ENCODE measurements at regions not wholly inside any gene's neighbourhood (a gene's known extent, or its start where the extent isn't known, plus 50 kb on each side); places are given as distances from the start of the nearest gene placed in this dataset.

- no peaks in the 10 kb centered on the region for H3K23me2 ChIP-seq (ENCODE audit: low read depth, low read length)
- TF ChIP-seq SUZ12 (IDR thresholded peaks at IDR 0.05; ENCODE audit: low read length), result no peak
- TF ChIP-seq BCL11A (IDR thresholded peaks at IDR 0.05; ENCODE audit: low read depth in 2 of 2, low read length in 2 of 2), result no peak
- no peak for TF ChIP-seq NANOG (IDR thresholded peaks at IDR 0.05; ENCODE audit: insufficient read depth, low read depth, low read length, poor library complexity, severe bottlenecking)
- no peak for TF ChIP-seq JUN (IDR thresholded peaks at IDR 0.05; ENCODE audit: low read depth, low read length)
- no peak for TF ChIP-seq RFX5 (IDR thresholded peaks at IDR 0.05; ENCODE audit: borderline replicate concordance, low read depth, low read length)
- TF ChIP-seq SIRT6 (IDR thresholded peaks at IDR 0.05; ENCODE audit: low read length), result no peak
- no peak for TF ChIP-seq MAFK (IDR thresholded peaks at IDR 0.05; ENCODE audit: low read depth, low read length)
- no peak for TF ChIP-seq TAF7 (optimal IDR thresholded peaks at IDR 0.05; ENCODE audit: borderline replicate concordance, low read depth, low read length)
- no peak for TF ChIP-seq MAX (IDR thresholded peaks at IDR 0.05)
- TF ChIP-seq BACH1 (IDR thresholded peaks at IDR 0.05; ENCODE audit: low read length), result no peak
- TF ChIP-seq KDM1A (IDR thresholded peaks at IDR 0.05; ENCODE audit: borderline replicate concordance, low read length), result no peak
- no peak for TF ChIP-seq SP2 (IDR thresholded peaks at IDR 0.05; ENCODE audit: low read length)
- TF ChIP-seq TEAD4 (IDR thresholded peaks at IDR 0.05; ENCODE audit: low read depth, low read length), result no peak
- TF ChIP-seq CTBP2 (IDR thresholded peaks at IDR 0.05; ENCODE audit: borderline replicate concordance, insufficient read depth, insufficient read length, low read length), result no peak
- no peak for TF ChIP-seq TCF12 (IDR thresholded peaks at IDR 0.05; ENCODE audit: low read depth, low read length)
- TF ChIP-seq NRF1 (IDR thresholded peaks at IDR 0.05; ENCODE audit: low read depth, low read length), result no peak
These were observed 118.0 kb upstream of the FSTL4 start for GRCh38 chr5:133730346-133730745.

More at GRCh38 chr5:133730346-133730745, 118.0 kb upstream of the FSTL4 start:
- POLR2A ChIA-PET (ENCODE audit: partially characterized antibody), result no interaction called here
- Histone ChIP-seq H3K79me2 (ENCODE audit: control insufficient read depth in 1 of 2, insufficient read depth in 2 of 2, low read length in 2 of 2) (no peaks in the 10 kb centered on the region), H2BK120ac (replicated peaks; ENCODE audit: low read depth, low read length) (no peak overlapping the region), H3K4me3 (ENCODE audit: extremely low read depth in 1 of 4, insufficient read depth in 2 of 4, low read depth in 3 of 4, low read length in 4 of 4) (no peak overlapping the region), H2AK5ac (ENCODE audit: low read depth, low read length) (no peak overlapping the region), H3K4me1 (replicated peaks in 1 of 4; ENCODE audit: control insufficient read depth in 3 of 4, insufficient read depth in 4 of 4, low read length in 3 of 4) (no peaks in the 10 kb centered on the region), H4K8ac (ENCODE audit: extremely low read depth, insufficient read depth, low read length) (no peak overlapping the region), H3K36me3 (ENCODE audit: control insufficient read depth in 2 of 4, insufficient read depth in 4 of 4, low read length in 3 of 4) (no peaks in the 10 kb centered on the region), H2AFZ (ENCODE audit: low read length) (no peak overlapping the region), H2BK15ac (ENCODE audit: low read length) (no peak overlapping the region), H3K79me1 (ENCODE audit: low read depth, low read length) (no peaks in the 10 kb centered on the region), H2BK12ac (ENCODE audit: low read depth, low read length) (no peak overlapping the region), H3K4ac (replicated peaks; ENCODE audit: insufficient read length, low read depth, low read length) (no peak overlapping the region), H4K5ac (ENCODE audit: insufficient read length, low read depth, low read length) (no peak overlapping the region), H2BK5ac (ENCODE audit: low read depth, low read length) (no peak overlapping the region), H4K91ac (replicated peaks; ENCODE audit: insufficient read length, low read length) (no peak overlapping the region), H4K20me1 (replicated peaks in 1 of 2; ENCODE audit: control insufficient read depth in 1 of 2, insufficient read depth in 2 of 2, low read length in 2 of 2) (no peaks in the 10 kb centered on the region), H3K23ac (ENCODE audit: insufficient read length) (no peak overlapping the region), H2BK20ac (ENCODE audit: low read length) (no peak overlapping the region), H3K9me3 (ENCODE audit: insufficient read depth in 2 of 2, low read depth in 1 of 2, low read length in 1 of 2) (peaks cover 0 to 8% of the 10 kb centered on the region in 2 experiments; a peak in 1 of 4 replicates), H3K18ac (ENCODE audit: extremely low read depth, low read length) (no peak overlapping the region), H3K9ac (replicated peaks in 1 of 4; ENCODE audit: extremely low read depth in 1 of 4, low read depth in 3 of 4, low read length in 3 of 4) (no peak overlapping the region), H3K27ac (ENCODE audit: low read depth, low read length) (no peak overlapping the region), H3K27me3 (replicated peaks in 1 of 4; ENCODE audit: control insufficient read depth in 3 of 4, extremely low read depth in 1 of 4, insufficient read depth in 3 of 4, low read length in 3 of 4) (no peaks in the 10 kb centered on the region), H3K4me2 (ENCODE audit: insufficient read depth in 1 of 2, low read depth in 2 of 2, low read length in 2 of 2) (no peak overlapping the region), H3K56ac (replicated peaks; ENCODE audit: insufficient read length, low read depth, low read length) (no peak overlapping the region), H3K14ac (ENCODE audit: insufficient read length) (no peak overlapping the region)
- DNase-seq (ENCODE audit: low read depth in 1 of 2, low spot score in 2 of 2), result no peak
- FAIRE-seq, result no peak
- CTCF ChIA-PET (ENCODE audit: partially characterized antibody), result no interaction called here
- WGBS, 2 experiments (ENCODE audit: extremely low coverage in 1 of 2, insufficient coverage in 1 of 2, insufficient read length in 1 of 2, insufficient replicate concordance in 2 of 2, low coverage in 1 of 2, low lambda C conversion rate in 2 of 2, missing lambda C conversion rate in 1 of 2), result 85% methylated on average over 6 of the region's 6 CpGs; no CpG with 5 or more reads in 1 of the 2 experiments
